ENCODE measurements at regions not wholly inside any gene's neighbourhood (a gene's known extent, or its start where the extent isn't known, plus 50 kb on each side); places are given as distances from the start of the nearest gene placed in this dataset.

- POLR2A ChIA-PET (ENCODE audit: low non-redundant PET) = no interaction called here
- no peak overlapping the region for H3K27ac ChIP-seq
- peak; percentile 5 for DNase-seq (ENCODE audit: low spot score)
- TF ChIP-seq CTCF (conservative IDR thresholded peaks at IDR 0.05; ENCODE audit: low read depth) = no peak
- CTCF ChIA-PET = interaction anchor here (0.6 to 0.7 kb wide), 3 partner anchors 13 to 577 kb away, joined by 3 to 6 read pairs (median 3); no protein-coding TSS in a partner anchor
Measured at GRCh38 chr11:104625246-104625645, 273.0 kb downstream of the CASP12 start.

- no peak for TF ChIP-seq CTCF (conservative IDR thresholded peaks at IDR 0.05; ENCODE audit: low read depth)
- DNase-seq (ENCODE audit: low spot score) = no peak
- ChIA-PET CTCF (no interaction called here), POLR2A (ENCODE audit: low non-redundant PET) (no interaction called here)
- H3K27ac ChIP-seq = no peak overlapping the region
Measured at GRCh38 chr11:104624021-104624420, 274.2 kb downstream of the CASP12 start.

DNA sequence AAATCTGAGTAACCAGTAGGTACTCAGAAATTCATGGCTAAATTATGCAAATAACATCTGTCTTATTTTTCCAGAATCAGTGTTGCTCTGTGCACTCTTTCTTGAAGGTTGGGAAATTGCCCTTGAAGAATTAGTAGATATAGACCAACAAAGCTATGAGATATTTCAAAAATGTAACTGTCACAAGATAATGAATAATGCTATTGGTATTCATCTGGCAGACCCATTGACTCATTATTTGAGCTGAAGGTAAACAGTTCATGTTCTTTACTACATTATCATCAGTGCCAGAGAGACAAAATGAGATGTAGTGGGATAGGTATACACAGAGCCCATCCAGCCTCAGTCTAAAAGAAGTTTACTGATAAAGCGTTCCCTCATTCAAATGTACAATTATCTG lies 274.7 kb downstream of the CASP12 start:
- CTCF ChIA-PET = no interaction called here
- no peak for TF ChIP-seq CTCF (conservative IDR thresholded peaks at IDR 0.05; ENCODE audit: low read depth)
- DNase-seq (ENCODE audit: low spot score) = peak; percentile 31

GRCh38 chr11:104620991-104621390 lies 277.3 kb downstream of the CASP12 start:
- no peak for TF ChIP-seq CTCF (conservative IDR thresholded peaks at IDR 0.05; ENCODE audit: low read depth)
- DNase-seq (ENCODE audit: low spot score) = no peak
- CTCF ChIA-PET = no interaction called here
- no peak overlapping the region for H3K27ac ChIP-seq
- POLR2A ChIA-PET (ENCODE audit: low non-redundant PET) = no interaction called here

More for the DNA sequence above, 274.7 kb downstream of the CASP12 start:
- POLR2A ChIA-PET (ENCODE audit: low non-redundant PET) = no interaction called here
- no peak overlapping the region for H3K27ac ChIP-seq

GRCh38 chr11:104619751-104620150 lies 278.5 kb downstream of the CASP12 start:
- CTCF ChIA-PET = interaction anchor here (0.6 kb wide), 1 partner anchor 366 kb away, joined by 3 read pairs; no protein-coding TSS in a partner anchor
- H3K27ac ChIP-seq = no peak overlapping the region
- DNase-seq (ENCODE audit: low spot score) = no peak
- POLR2A ChIA-PET (ENCODE audit: low non-redundant PET) = no interaction called here
- no peak for TF ChIP-seq CTCF (conservative IDR thresholded peaks at IDR 0.05; ENCODE audit: low read depth)

- H3K27ac ChIP-seq = no peak overlapping the region
- ChIA-PET CTCF (no interaction called here), POLR2A (ENCODE audit: low non-redundant PET) (no interaction called here)
- DNase-seq (ENCODE audit: low spot score) = no peak
- no peak for TF ChIP-seq CTCF (conservative IDR thresholded peaks at IDR 0.05; ENCODE audit: low read depth)
Measured at GRCh38 chr11:104618954-104619353, 279.3 kb downstream of the CASP12 start.

GRCh38 chr11:104614961-104615360 lies 283.3 kb downstream of the CASP12 start:
- H3K27ac ChIP-seq = no peak overlapping the region
- POLR2A ChIA-PET (ENCODE audit: low non-redundant PET) = no interaction called here
- CTCF ChIA-PET = no interaction called here
- DNase-seq (ENCODE audit: low spot score) = no peak
- TF ChIP-seq CTCF (conservative IDR thresholded peaks at IDR 0.05; ENCODE audit: low read depth) = no peak
